ENCODE measurements at regions not wholly inside any gene's neighbourhood (a gene's known extent, or its start where the extent isn't known, plus 50 kb on each side); places are given as distances from the start of the nearest gene placed in this dataset.

DNA sequence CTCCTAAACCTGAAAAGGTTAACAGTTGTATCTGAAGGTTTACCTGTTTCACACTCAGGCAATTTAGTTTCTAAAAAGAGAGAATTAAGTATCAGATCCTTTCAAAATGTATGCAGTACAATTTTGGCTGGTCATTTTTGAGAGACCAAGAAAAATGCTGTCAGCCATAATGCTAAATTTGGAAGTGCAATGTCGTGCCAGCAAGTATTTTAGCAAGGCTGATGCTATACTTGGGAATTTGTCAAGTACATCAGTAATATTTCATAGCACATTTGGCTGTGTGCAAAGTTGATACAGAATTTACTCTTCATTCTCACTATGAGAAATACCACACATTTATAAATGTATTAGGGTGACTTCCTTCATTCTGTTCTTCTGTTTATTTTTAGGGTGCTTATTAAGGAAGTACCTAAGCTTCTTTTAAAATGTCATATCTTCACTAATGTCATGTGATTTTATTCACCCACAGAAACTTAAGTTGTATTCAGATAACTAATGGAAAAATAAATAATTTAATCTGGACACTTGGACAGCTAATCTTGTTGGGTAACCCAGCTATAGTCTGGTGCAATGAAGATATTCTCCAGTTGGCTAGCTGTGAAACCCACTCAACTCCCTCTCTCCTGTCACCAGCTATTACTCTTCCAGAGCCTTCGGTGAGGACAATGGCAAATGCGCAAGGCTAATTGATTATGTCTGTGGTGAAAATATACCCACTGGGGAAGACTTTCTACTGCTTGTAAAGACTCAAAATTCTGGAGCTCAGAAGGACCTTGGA is 84.2 kb upstream of the TLL1 start:
- H3K27ac ChIP-seq = no peak overlapping the region
- H3K9ac ChIP-seq = no peak overlapping the region
- H3K79me2 ChIP-seq = no peaks in the 10 kb centered on the region
- no peaks in the 10 kb centered on the region for H3K36me3 ChIP-seq (ENCODE audit: control insufficient read depth, insufficient read depth, low read length)
- H3K4me2 ChIP-seq (ENCODE audit: low read length) = no peak overlapping the region
- no peaks in the 10 kb centered on the region for H3K4me1 ChIP-seq
- H3K9me3 ChIP-seq (ENCODE audit: control insufficient read depth, low read length) = no peaks in the 10 kb centered on the region
- no peak overlapping the region for H3K4me3 ChIP-seq (ENCODE audit: low read depth, low read length)
- no peak overlapping the region for H2AFZ ChIP-seq
- TF ChIP-seq CTCF (IDR thresholded peaks at IDR 0.05) = no peak
- no peaks in the 10 kb centered on the region for H3K27me3 ChIP-seq (ENCODE audit: control insufficient read depth, insufficient read depth, low read length)

- Histone ChIP-seq H3K79me2 (no peaks in the 10 kb centered on the region), H3K36me3 (ENCODE audit: control insufficient read depth, insufficient read depth, low read length) (no peaks in the 10 kb centered on the region)
These were observed 79.8 kb upstream of the TLL1 start for GRCh38 chr4:165793236-165793635.

DNA sequence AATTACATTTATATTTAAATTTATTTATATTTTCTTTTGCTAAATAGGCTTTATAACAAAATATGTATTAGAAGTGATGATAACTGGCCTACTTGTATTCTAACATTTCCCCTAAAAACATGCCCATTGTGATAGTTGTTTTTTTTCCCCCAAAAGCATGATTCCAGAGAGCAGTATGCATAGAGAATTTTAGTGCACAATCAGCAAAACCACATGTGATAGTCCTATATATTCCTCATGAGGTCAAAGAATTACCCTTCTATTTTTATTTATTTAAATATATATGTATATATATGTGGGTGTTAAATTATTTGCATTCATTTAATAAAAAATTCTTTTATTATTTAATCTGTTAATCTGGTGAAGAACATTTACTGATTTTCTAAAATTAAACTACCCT is 78.2 kb upstream of the TLL1 start:
- Histone ChIP-seq H3K27me3 (ENCODE audit: control insufficient read depth, insufficient read depth, low read length) (no peaks in the 10 kb centered on the region), H3K36me3 (ENCODE audit: control insufficient read depth, insufficient read depth, low read length) (no peaks in the 10 kb centered on the region), H3K9me3 (ENCODE audit: control insufficient read depth, low read length) (no peaks in the 10 kb centered on the region), H3K4me1 (no peaks in the 10 kb centered on the region), H3K4me3 (ENCODE audit: low read depth, low read length) (no peak overlapping the region), H3K4me2 (ENCODE audit: low read length) (no peak overlapping the region), H2AFZ (no peak overlapping the region), H3K27ac (no peak overlapping the region), H3K9ac (no peak overlapping the region), H3K79me2 (no peaks in the 10 kb centered on the region)
- TF ChIP-seq CTCF (IDR thresholded peaks at IDR 0.05) = no peak

More at GRCh38 chr4:165793236-165793635, 79.8 kb upstream of the TLL1 start:
- Histone ChIP-seq H3K9me3 (ENCODE audit: control insufficient read depth, low read length) (no peaks in the 10 kb centered on the region), H2AFZ (no peak overlapping the region), H3K27ac (no peak overlapping the region), H3K27me3 (ENCODE audit: control insufficient read depth, insufficient read depth, low read length) (no peaks in the 10 kb centered on the region), H3K9ac (no peak overlapping the region), H3K4me2 (ENCODE audit: low read length) (no peak overlapping the region), H3K4me1 (no peaks in the 10 kb centered on the region), H3K4me3 (ENCODE audit: low read depth, low read length) (no peak overlapping the region)
- no peak for TF ChIP-seq CTCF (IDR thresholded peaks at IDR 0.05)

DNA sequence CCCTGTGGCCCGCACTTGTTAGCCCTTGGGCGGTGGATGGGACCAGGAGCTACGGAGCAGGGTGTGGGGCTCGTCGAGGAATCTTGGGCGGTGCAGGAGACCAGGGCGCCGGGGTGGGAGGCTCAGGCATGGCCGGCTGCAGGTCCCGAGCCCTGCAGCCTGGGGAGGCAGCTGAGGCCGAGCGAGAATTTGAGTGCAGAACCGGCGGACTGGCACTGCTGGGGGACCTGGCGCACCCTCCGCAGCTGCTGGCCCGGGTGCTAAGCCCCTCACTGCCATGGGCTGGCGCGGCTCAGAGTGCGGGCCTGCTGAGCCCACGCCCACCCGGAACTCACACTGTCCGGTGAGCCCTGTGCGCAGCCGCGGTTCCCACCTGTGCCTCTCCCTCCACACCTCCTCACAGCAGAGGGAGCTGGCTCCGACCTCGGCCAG is 73.6 kb upstream of the TLL1 start:
- Histone ChIP-seq H3K4me3 (ENCODE audit: low read depth, low read length) (no peak overlapping the region), H3K36me3 (ENCODE audit: control insufficient read depth, insufficient read depth, low read length) (no peaks in the 10 kb centered on the region), H3K4me2 (ENCODE audit: low read length) (no peak overlapping the region), H3K4me1 (no peaks in the 10 kb centered on the region), H3K79me2 (no peaks in the 10 kb centered on the region), H2AFZ (no peak overlapping the region), H3K27ac (no peak overlapping the region), H3K27me3 (ENCODE audit: control insufficient read depth, insufficient read depth, low read length) (no peaks in the 10 kb centered on the region), H3K9ac (no peak overlapping the region), H3K9me3 (ENCODE audit: control insufficient read depth, low read length) (no peaks in the 10 kb centered on the region)
- TF ChIP-seq CTCF (IDR thresholded peaks at IDR 0.05) = no peak

DNA sequence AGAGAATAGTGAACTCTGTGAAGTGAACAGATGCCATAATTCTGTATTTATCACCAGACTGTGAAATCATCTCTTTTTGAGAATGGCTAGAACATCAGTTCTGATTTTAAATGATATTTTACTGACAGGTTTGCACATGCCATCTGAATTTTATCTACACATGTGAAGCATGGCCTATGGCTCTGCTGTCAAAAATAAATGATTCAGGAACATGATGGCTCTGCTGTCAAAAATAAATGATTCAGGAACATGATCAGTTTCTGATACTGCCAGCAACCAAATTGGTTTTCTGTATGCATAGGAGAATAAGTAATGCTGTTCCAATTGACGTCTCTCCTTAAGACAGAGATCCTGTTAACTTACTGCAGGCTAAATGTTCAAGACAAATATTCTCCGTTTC is 70.6 kb upstream of the TLL1 start:
- Histone ChIP-seq H3K79me2 (no peaks in the 10 kb centered on the region), H3K9me3 (ENCODE audit: control insufficient read depth, low read length) (no peaks in the 10 kb centered on the region), H2AFZ (no peak overlapping the region)

More for the DNA sequence above, 70.6 kb upstream of the TLL1 start:
- Histone ChIP-seq H3K36me3 (ENCODE audit: control insufficient read depth, insufficient read depth, low read length) (no peaks in the 10 kb centered on the region), H3K4me2 (ENCODE audit: low read length) (no peak overlapping the region), H3K9ac (no peak overlapping the region), H3K4me1 (no peaks in the 10 kb centered on the region), H3K27me3 (ENCODE audit: control insufficient read depth, insufficient read depth, low read length) (no peaks in the 10 kb centered on the region), H3K4me3 (ENCODE audit: low read depth, low read length) (no peak overlapping the region), H3K27ac (no peak overlapping the region)
- TF ChIP-seq CTCF (IDR thresholded peaks at IDR 0.05) = no peak

Data from parathyroid adenoma (tissue), 2 donors.